ENCODE measurements at regions not wholly inside any gene's neighbourhood (a gene's known extent, or its start where the extent isn't known, plus 50 kb on each side); places are given as distances from the start of the nearest gene placed in this dataset.

DNA sequence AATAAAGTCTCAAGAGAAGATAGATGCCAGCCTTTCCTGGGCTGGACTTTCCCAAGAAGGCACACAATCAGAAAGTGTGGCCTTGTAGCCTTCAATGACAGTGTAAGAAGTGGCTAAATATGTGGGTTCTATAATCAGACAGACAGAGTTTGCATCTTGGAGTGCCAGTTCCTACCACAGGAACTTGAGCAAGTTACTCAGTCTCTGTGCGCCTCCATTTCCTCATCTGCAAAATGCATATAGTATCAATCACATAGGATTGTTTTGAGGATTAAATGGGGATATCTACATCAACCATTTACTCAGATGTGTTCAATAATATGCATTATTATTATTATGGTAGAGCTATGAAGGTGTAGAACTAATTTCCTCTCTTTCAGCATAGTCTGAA is 176.8 kb upstream of the PTBP2 start:
- ChIA-PET POLR2A (no interaction called here), CTCF (ENCODE audit: low intra/inter-chr PET ratio, low total read pairs) (no interaction called here)
- BruUV-seq (replicated peaks): no TSS peak
- no peak overlapping the region for H3K9ac ChIP-seq (ENCODE audit: insufficient read depth, low read depth, low read length)
- no peaks in the 10 kb centered on the region for H3K4me1 ChIP-seq (ENCODE audit: insufficient read depth, low read length)
- H2AFZ ChIP-seq (ENCODE audit: low read length): no peak overlapping the region
- no peaks in the 10 kb centered on the region for H3K9me3 ChIP-seq (ENCODE audit: low read length)
- WGBS (ENCODE audit: low lambda C conversion rate): 92% methylated on average over 1 of the region's 1 CpG
- ATAC-seq (no peak), DNase-seq (ENCODE audit: low spot score) (no peak), FAIRE-seq (no peak)
- H3K27me3 ChIP-seq (ENCODE audit: control insufficient read depth in 1 of 2, insufficient read depth in 2 of 2, low read length in 2 of 2): 0 out of 5 replicates have a peak, but pooled peaks cover 0 to 3% of the 10 kb centered on the region in 2 experiments
- H3K79me2 ChIP-seq (ENCODE audit: insufficient read depth, low read length): no peaks in the 10 kb centered on the region
- TF ChIP-seq, protein P1, sequence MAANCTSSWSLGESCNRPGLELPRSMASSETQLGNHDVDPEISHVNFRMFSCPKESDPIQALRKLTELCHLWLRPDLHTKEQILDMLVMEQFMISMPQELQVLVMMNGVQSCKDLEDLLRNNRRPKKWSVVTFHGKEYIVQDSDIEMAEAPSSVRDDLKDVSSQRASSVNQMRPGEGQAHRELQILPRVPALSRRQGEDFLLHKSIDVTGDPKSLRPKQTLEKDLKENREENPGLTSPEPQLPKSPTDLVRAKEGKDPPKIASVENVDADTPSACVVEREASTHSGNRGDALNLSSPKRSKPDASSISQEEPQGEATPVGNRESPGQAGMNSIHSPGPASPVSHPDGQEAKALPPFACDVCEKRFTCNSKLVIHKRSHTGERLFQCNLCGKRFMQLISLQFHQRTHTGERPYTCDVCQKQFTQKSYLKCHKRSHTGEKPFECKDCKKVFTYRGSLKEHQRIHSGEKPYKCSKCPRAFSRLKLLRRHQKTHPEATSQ (CRISPR knock-in tag; IDR thresholded peaks at IDR 0.05; ENCODE audit: borderline replicate concordance): no peak
- no peak for TF ChIP-seq ATAD3A (CRISPR knock-in tag; IDR thresholded peaks at IDR 0.05)
- TF ChIP-seq SMARCC2 (IDR thresholded peaks at IDR 0.05): no peak
- TF ChIP-seq ZNF850 (CRISPR knock-in tag; conservative IDR thresholded peaks at IDR 0.05): no peak
- TF ChIP-seq ZNF296 (CRISPR knock-in tag; conservative IDR thresholded peaks at IDR 0.05): no peak
- TF ChIP-seq HCFC1 (IDR thresholded peaks at IDR 0.05; ENCODE audit: low read depth, low read length): no peak
- TF ChIP-seq ZNF572 (CRISPR knock-in tag; IDR thresholded peaks at IDR 0.05): no peak
- no peak for TF ChIP-seq HHEX (CRISPR knock-in tag; IDR thresholded peaks at IDR 0.05)
- TF ChIP-seq, protein P2, sequence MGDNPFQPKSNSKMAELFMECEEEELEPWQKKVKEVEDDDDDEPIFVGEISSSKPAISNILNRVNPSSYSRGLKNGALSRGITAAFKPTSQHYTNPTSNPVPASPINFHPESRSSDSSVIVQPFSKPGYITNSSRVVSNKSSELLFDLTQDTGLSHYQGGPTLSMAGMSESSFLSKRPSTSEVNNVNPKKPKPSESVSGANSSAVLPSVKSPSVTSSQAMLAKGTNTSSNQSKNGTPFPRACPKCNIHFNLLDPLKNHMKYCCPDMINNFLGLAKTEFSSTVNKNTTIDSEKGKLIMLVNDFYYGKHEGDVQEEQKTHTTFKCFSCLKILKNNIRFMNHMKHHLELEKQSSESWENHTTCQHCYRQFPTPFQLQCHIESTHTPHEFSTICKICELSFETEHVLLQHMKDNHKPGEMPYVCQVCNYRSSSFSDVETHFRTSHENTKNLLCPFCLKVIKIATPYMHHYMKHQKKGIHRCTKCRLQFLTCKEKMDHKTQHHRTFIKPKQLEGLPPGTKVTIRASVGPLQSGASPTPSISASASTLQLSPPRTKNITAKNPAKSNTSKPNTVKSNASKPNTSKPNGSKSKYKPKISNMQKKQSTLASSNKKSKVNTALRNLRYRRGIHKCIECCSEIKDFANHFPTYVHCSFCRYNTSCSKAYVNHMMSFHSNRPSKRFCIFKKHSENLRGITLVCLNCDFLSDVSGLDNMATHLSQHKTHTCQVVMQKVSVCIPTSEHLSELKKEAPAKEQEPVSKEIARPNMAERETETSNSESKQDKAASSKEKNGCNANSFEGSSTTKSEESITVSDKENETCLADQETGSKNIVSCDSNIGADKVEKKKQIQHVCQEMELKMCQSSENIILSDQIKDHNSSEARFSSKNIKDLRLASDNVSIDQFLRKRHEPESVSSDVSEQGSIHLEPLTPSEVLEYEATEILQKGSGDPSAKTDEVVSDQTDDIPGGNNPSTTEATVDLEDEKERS (CRISPR knock-in tag; IDR thresholded peaks at IDR 0.05): no peak
- TF ChIP-seq SMC3 (IDR thresholded peaks at IDR 0.05; ENCODE audit: low read length): no peak
- TF ChIP-seq ZFX (CRISPR knock-in tag; IDR thresholded peaks at IDR 0.05; ENCODE audit: low read depth): no peak
- no peak for TF ChIP-seq ZNF24 (IDR thresholded peaks at IDR 0.05)
- TF ChIP-seq ZNF30 (CRISPR knock-in tag; IDR thresholded peaks at IDR 0.05): no peak
- no peak for TF ChIP-seq ZNF709 (CRISPR knock-in tag; IDR thresholded peaks at IDR 0.05)
- no peak for TF ChIP-seq AGO2 (optimal IDR thresholded peaks at IDR 0.05; ENCODE audit: low read depth, low read length)
- H4K20me1 ChIP-seq (ENCODE audit: insufficient read depth, low read length): no peaks in the 10 kb centered on the region
- intact Hi-C loops (cut with micrococcal nuclease; ENCODE audit: unreplicated experiment) (no loop called here), in situ Hi-C loops (cut with HindIII; ENCODE audit: extremely low pct_ligation_motif_present, low pct_unique_long_range_greater_than_20kb) (no loop called here)
- H3K36me3 ChIP-seq (replicated peaks in 1 of 2; ENCODE audit: control insufficient read depth in 1 of 2, insufficient read depth in 2 of 2, low read length in 2 of 2): no peaks in the 10 kb centered on the region
- no peak overlapping the region for H3K4me3 ChIP-seq (replicated peaks in 1 of 3; ENCODE audit: insufficient read depth in 1 of 3, low read depth in 2 of 3, low read length in 3 of 3)
- no peak overlapping the region for H3K27ac ChIP-seq (ENCODE audit: extremely low read length, insufficient read depth, low read length)
- no peak overlapping the region for H3K4me2 ChIP-seq (ENCODE audit: low read depth, low read length)
